Smooth muscle cell (in vitro differentiated cells): ENCODE measurements at regions not wholly inside any gene's neighbourhood (a gene's known extent, or its start where the extent isn't known, plus 50 kb on each side); places are given as distances from the start of the nearest gene placed in this dataset.
"Not testable (repeated sequence)": the region's sequence is repeated elsewhere in the genome, so short reads cannot be mapped to it uniquely, and the experiment has no call there.

Experiments
- DNase-seq: peaks from one replicate; lab custom pipeline; 2025; ENCODE audit not compliant: unreplicated experiment; lab: John Stamatoyannopoulos, UW
- H2AFZ ChIP-seq: fragments of 200-600 bp; sonication (generic); 2 replicates; pipeline ENCODE4 v1.6.0; 2016; ENCODE audit warnings: antibody characterized with exemption, low read depth, mild to moderate bottlenecking
- H3F3A ChIP-seq: fragments of 200-600 bp; sonication (generic); 2 replicates; pipeline ENCODE4 v1.6.0; 2017; ENCODE audit warnings: antibody characterized with exemption, low read depth
- H3K27ac ChIP-seq: fragments of 200-600 bp; sonication (generic); 2 replicates; pipeline ENCODE4 v1.5.1; 2016; ENCODE audit warnings: low read depth, mild to moderate bottlenecking
- H3K27me3 ChIP-seq: fragments of 200-600 bp; sonication (generic); 2 replicates; pipeline ENCODE4 v1.6.1; 2016; ENCODE audit warnings: low read depth, mild to moderate bottlenecking
- H3K36me3 ChIP-seq: fragments of 200-600 bp; sonication (generic); 2 replicates; pipeline ENCODE4 v1.5.1; 2016; ENCODE audit warnings: low read depth
- H3K4me1 ChIP-seq: fragments of 200-600 bp; sonication (generic); 2 replicates; pipeline ENCODE4 v1.5.1; 2016; ENCODE audit warnings: low read depth
- H3K4me2 ChIP-seq: fragments of 200-600 bp; sonication (generic); 2 replicates; pipeline ENCODE4 v1.6.0; 2016; ENCODE audit warnings: mild to moderate bottlenecking
- H3K4me3 ChIP-seq: fragments of 200-600 bp; sonication (generic); 2 replicates; pipeline ENCODE4 v1.5.1; 2016; ENCODE audit warnings: mild to moderate bottlenecking
- H3K79me2 ChIP-seq: fragments of 200-600 bp; sonication (generic); 2 replicates; pipeline ENCODE4 v1.6.0; 2016; ENCODE audit warnings: low read depth, mild to moderate bottlenecking
- H3K9ac ChIP-seq: fragments of 200-600 bp; sonication (generic); 2 replicates; pipeline ENCODE4 v1.6.0; 2016; ENCODE audit warnings: low read depth
- H3K9me3 ChIP-seq: fragments of 200-600 bp; sonication (generic); replicated peaks from 2 replicates; pipeline ENCODE4 v1.5.1; 2016; ENCODE audit warnings: low read depth
- H4K20me1 ChIP-seq: fragments of 200-600 bp; sonication (generic); 2 replicates; pipeline ENCODE4 v1.6.0; 2016; ENCODE audit warnings: low read depth
- WGBS: methylation state at CpG from one replicate; pipeline ENCODE4 v1.1.7; 2016; ENCODE audit warnings: low lambda C conversion rate; 5-methylcytosine and 5-hydroxymethylcytosine counted together
- TF ChIP-seq, protein P1 (sequence below): fragments of 200-600 bp; sonication (generic); IDR thresholded peaks from 2 replicates; pipeline ENCODE4 v1.5.1; 2017; ENCODE audit warnings: borderline replicate concordance, mild to moderate bottlenecking, antibody characterized with exemption; ENCODE audit not compliant: insufficient read depth, poor library complexity, severe bottlenecking

DNA sequence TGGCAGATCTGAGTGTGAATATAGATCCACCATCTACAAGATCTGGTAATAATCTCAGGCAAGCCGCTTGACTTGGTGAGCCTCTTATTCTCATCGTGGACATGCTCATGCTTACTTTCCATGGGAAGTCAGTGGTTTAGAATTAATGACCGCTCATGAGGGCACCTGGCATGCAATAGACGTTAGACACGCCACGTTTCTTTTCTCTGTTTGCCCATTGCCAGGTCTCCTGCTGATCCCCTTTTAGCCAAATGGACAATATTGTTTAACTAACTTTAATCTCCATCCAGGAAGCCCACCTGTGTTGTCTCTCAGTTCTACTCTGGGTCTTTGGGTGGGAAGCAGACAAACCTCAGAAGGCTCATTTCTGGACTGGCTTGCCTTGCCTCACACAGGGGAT lies 439.1 kb downstream of the ETS1 start:
- no peaks in the 10 kb centered on the region for H3K9me3 ChIP-seq
- no peak overlapping the region for H3K4me3 ChIP-seq
- H3K4me1 ChIP-seq, result no peaks in the 10 kb centered on the region
- no peak overlapping the region for H3K9ac ChIP-seq
- no peaks in the 10 kb centered on the region for H3K27me3 ChIP-seq
- no peak overlapping the region for H3K27ac ChIP-seq
- no peak for DNase-seq
- no peak overlapping the region for H2AFZ ChIP-seq
- 98% methylated on average over 6 of the region's 6 CpGs for WGBS
- no peaks in the 10 kb centered on the region for H3F3A ChIP-seq
- H3K36me3 ChIP-seq, result no peaks in the 10 kb centered on the region
- no peak overlapping the region for H3K4me2 ChIP-seq
- no peaks in the 10 kb centered on the region for H3K79me2 ChIP-seq
- H4K20me1 ChIP-seq, result no peaks in the 10 kb centered on the region
- TF ChIP-seq, protein P1, sequence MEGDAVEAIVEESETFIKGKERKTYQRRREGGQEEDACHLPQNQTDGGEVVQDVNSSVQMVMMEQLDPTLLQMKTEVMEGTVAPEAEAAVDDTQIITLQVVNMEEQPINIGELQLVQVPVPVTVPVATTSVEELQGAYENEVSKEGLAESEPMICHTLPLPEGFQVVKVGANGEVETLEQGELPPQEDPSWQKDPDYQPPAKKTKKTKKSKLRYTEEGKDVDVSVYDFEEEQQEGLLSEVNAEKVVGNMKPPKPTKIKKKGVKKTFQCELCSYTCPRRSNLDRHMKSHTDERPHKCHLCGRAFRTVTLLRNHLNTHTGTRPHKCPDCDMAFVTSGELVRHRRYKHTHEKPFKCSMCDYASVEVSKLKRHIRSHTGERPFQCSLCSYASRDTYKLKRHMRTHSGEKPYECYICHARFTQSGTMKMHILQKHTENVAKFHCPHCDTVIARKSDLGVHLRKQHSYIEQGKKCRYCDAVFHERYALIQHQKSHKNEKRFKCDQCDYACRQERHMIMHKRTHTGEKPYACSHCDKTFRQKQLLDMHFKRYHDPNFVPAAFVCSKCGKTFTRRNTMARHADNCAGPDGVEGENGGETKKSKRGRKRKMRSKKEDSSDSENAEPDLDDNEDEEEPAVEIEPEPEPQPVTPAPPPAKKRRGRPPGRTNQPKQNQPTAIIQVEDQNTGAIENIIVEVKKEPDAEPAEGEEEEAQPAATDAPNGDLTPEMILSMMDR, result no peak

DNA sequence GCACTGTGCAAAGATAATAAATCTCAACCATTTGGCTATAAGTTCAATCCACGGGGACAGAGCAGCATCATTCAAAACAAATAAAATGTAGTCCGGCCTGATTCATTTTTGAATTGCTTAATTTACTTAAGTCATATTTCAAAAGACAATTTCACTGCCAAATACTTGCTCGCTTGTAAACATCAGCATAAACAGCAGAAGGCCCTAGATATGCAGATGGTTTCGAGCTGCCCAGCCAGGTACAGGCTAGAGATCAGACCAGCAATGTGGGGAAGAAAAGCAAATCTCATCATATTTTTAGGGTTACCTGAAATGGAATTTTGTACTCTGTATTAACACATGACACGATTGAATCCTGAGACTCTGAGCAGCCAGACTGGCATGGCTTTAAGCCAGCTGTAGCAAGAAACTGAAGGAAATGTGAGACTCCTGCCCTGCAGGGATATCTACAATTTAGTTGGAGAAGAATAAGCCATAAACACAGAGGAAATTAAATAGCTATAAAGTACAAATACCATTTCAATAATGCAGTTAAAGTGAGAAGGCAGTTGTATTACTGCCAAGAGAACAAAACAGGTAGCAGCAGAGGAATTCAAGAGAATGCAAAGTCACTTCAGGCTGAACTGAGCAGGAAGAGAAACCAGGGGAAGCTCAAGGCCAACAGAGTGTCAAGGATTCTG lies 440.3 kb downstream of the ETS1 start:
- no peaks in the 10 kb centered on the region for H3K79me2 ChIP-seq
- TF ChIP-seq, protein P1, result no peak
- H3K4me3 ChIP-seq, result no peak overlapping the region
- H4K20me1 ChIP-seq, result no peaks in the 10 kb centered on the region
- H3K36me3 ChIP-seq, result no peaks in the 10 kb centered on the region
- H3F3A ChIP-seq, result no peaks in the 10 kb centered on the region
- H3K27me3 ChIP-seq, result no peaks in the 10 kb centered on the region
- DNase-seq, result no peak
- no peaks in the 10 kb centered on the region for H3K4me1 ChIP-seq
- H2AFZ ChIP-seq, result no peak overlapping the region
- WGBS, result 90% methylated on average over 5 of the region's 5 CpGs
- H3K27ac ChIP-seq, result no peak overlapping the region
- no peak overlapping the region for H3K4me2 ChIP-seq
- H3K9me3 ChIP-seq, result no peaks in the 10 kb centered on the region
- H3K9ac ChIP-seq, result no peak overlapping the region

DNA sequence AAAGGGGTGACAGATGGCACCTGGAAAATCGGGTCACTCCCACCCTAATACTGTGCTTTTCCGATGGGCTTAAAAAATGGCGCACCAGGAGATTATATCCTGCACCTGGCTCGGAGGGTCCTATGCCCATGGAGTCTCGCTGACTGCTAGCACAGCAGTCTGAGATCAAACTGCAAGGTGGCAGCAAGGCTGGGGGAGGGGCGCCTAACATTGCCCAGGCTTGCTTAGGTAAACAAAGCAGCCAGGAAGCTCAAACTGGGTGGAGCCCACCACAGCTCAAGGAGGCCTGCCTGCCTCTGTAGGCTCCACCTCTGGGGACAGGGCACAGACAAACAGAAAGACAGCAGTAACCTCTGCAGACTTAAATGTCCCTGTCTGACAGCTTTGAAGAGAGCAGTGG lies 447.1 kb downstream of the ETS1 start:
- H3K4me3 ChIP-seq, H3K4me1 ChIP-seq, H3K36me3 ChIP-seq, DNase-seq, H3K27ac ChIP-seq, H3K4me2 ChIP-seq, H3K79me2 ChIP-seq, H3K9ac ChIP-seq, H3F3A ChIP-seq, H2AFZ ChIP-seq, H4K20me1 ChIP-seq, H3K9me3 ChIP-seq, H3K27me3 ChIP-seq: not testable (repeated sequence)
- WGBS, result 91% methylated on average over 6 of the region's 6 CpGs

DNA sequence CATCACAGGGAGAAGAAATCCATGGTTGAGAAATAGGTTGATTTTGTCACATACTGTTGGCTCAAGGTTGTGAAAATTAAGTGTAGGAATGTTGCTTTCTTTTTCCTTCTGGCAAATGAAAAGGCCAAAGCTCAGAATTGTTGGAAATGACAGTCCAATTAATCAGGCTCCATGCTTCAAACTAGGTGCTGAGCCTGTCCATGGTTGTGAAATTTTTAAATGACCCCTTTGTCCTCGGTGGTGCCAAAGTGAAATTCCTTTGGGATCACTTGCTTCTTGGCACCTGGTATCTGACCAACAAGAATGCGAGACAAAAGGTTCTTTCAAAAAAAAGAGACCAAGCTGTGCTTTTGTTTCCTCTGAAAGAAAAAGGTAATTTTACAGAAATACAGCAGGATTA lies 451.9 kb downstream of the ETS1 start:
- Histone ChIP-seq H3K79me2 (no peaks in the 10 kb centered on the region), H3K4me3 (no peak overlapping the region), H3K4me1 (peaks cover 26% of the 10 kb centered on the region), H3F3A (no peaks in the 10 kb centered on the region), H2AFZ (no peak overlapping the region), H3K27ac (no peak overlapping the region), H3K4me2 (no peak overlapping the region), H3K9ac (no peak overlapping the region), H4K20me1 (no peaks in the 10 kb centered on the region), H3K36me3 (no peaks in the 10 kb centered on the region), H3K27me3 (no peaks in the 10 kb centered on the region), H3K9me3 (no peaks in the 10 kb centered on the region)
- DNase-seq, result no peak
- WGBS, result 72% methylated on average over 2 of the region's 2 CpGs
- TF ChIP-seq, protein P1, result no peak
